ENCODE measurements at regions not wholly inside any gene's neighbourhood (a gene's known extent, or its start where the extent isn't known, plus 50 kb on each side); places are given as distances from the start of the nearest gene placed in this dataset.

- no peak for DNase-seq (ENCODE audit: low read depth)
- TF ChIP-seq POLR2A (IDR thresholded peaks at IDR 0.05; ENCODE audit: extremely low read depth, insufficient read length) = no peak
- TF ChIP-seq CTCF (IDR thresholded peaks at IDR 0.05; ENCODE audit: low read depth, low read length) = no peak
- no peak for TF ChIP-seq MAX (IDR thresholded peaks at IDR 0.05; ENCODE audit: low read depth, low read length)
- no peak for TF ChIP-seq MYC (IDR thresholded peaks at IDR 0.05; ENCODE audit: low read depth, low read length)
- H3K4me3 ChIP-seq (ENCODE audit: low read depth, low read length) = no peak overlapping the region
These were observed 495.2 kb downstream of the RFPL4B start for GRCh38 chr6:112842330-112842685.

DNA sequence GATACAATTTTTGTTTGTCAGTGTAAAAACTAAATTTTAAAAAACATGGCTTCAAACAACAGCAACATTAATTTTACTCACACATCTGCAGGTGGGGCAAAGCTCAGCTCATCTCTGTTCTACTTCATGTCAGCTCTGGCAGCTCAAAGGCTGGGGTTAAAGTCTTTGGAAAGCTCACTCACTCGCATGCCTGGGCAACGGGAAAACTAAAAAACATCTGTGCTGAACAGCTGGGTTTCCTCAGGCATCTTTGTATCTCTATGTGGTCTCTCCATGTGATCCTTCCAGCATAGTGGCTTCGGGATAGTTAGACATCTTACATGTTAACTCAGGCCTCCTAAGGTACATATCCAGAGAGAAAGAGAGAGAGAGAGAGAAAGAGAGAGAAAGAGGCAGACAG lies 499.6 kb downstream of the RFPL4B start:
- H3K4me3 ChIP-seq (ENCODE audit: low read depth, low read length) = no peak overlapping the region
- DNase-seq (ENCODE audit: low read depth) = no peak
- no peak for TF ChIP-seq MYC (IDR thresholded peaks at IDR 0.05; ENCODE audit: low read depth, low read length)
- no peak for TF ChIP-seq POLR2A (IDR thresholded peaks at IDR 0.05; ENCODE audit: extremely low read depth, insufficient read length)
- no peak for TF ChIP-seq CTCF (IDR thresholded peaks at IDR 0.05; ENCODE audit: low read depth, low read length)
- TF ChIP-seq MAX (IDR thresholded peaks at IDR 0.05; ENCODE audit: low read depth, low read length) = no peak

DNA sequence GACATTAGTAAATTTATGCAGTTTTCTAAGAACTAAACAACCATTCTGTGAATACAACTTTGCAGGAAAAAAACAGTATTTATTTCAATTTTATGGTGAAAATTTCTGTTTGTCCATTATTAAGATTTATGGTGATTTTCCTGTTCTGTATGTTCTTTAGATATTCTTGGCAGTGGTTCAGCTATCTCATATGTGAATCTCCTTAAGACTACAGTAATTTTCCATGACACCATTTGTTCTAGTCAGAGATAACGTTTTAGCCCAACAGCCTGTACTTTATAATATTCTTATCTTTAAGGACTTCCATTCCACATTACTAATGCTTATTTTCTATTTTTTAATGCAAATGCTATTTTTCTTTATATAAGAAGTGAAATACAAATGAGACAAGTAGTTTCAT lies 504.0 kb downstream of the RFPL4B start:
- no peak overlapping the region for H3K4me3 ChIP-seq (ENCODE audit: low read depth, low read length)
- TF ChIP-seq CTCF (IDR thresholded peaks at IDR 0.05; ENCODE audit: low read depth, low read length) (no peak), MYC (IDR thresholded peaks at IDR 0.05; ENCODE audit: low read depth, low read length) (no peak), POLR2A (IDR thresholded peaks at IDR 0.05; ENCODE audit: extremely low read depth, insufficient read length) (no peak), MAX (IDR thresholded peaks at IDR 0.05; ENCODE audit: low read depth, low read length) (no peak)
- no peak for DNase-seq (ENCODE audit: low read depth)

GRCh38 chr6:112853162-112853561 lies 506.0 kb downstream of the RFPL4B start:
- no peak overlapping the region for H3K4me3 ChIP-seq (ENCODE audit: low read depth, low read length)
- DNase-seq (ENCODE audit: low read depth) = no peak
- TF ChIP-seq MYC (IDR thresholded peaks at IDR 0.05; ENCODE audit: low read depth, low read length) (no peak), POLR2A (IDR thresholded peaks at IDR 0.05; ENCODE audit: extremely low read depth, insufficient read length) (no peak), MAX (IDR thresholded peaks at IDR 0.05; ENCODE audit: low read depth, low read length) (no peak), CTCF (IDR thresholded peaks at IDR 0.05; ENCODE audit: low read depth, low read length) (no peak)

- TF ChIP-seq MYC (IDR thresholded peaks at IDR 0.05; ENCODE audit: low read depth, low read length) (no peak), POLR2A (IDR thresholded peaks at IDR 0.05; ENCODE audit: extremely low read depth, insufficient read length) (no peak), CTCF (IDR thresholded peaks at IDR 0.05; ENCODE audit: low read depth, low read length) (no peak), MAX (IDR thresholded peaks at IDR 0.05; ENCODE audit: low read depth, low read length) (no peak)
- no peak for DNase-seq (ENCODE audit: low read depth)
- no peak overlapping the region for H3K4me3 ChIP-seq (ENCODE audit: low read depth, low read length)
These were observed 516.6 kb downstream of the RFPL4B start for GRCh38 chr6:112863753-112864152.

DNA sequence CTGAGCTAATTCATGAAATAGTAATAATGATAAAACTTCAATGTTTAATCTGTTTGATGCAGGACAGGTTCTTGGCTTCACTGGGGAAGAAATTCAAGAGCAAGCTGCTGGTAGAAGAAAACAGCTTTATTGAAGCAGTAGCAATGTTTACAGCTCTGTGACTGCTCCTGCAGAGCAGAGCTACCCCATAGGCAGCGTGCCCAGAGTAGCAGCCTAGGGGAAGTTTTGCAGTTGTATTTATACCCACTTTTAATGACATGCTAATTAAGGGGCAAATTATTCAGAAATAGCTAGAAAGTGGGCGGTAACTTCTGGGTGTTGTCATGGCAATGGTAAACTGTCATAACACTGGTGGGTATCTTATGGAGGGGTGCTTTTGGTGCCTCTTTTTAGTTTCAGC lies 518.0 kb downstream of the RFPL4B start:
- no peak for TF ChIP-seq MYC (IDR thresholded peaks at IDR 0.05; ENCODE audit: low read depth, low read length)
- no peak for TF ChIP-seq MAX (IDR thresholded peaks at IDR 0.05; ENCODE audit: low read depth, low read length)
- no peak for TF ChIP-seq CTCF (IDR thresholded peaks at IDR 0.05; ENCODE audit: low read depth, low read length)
- no peak for TF ChIP-seq POLR2A (IDR thresholded peaks at IDR 0.05; ENCODE audit: extremely low read depth, insufficient read length)
- no peak overlapping the region for H3K4me3 ChIP-seq (ENCODE audit: low read depth, low read length)
- DNase-seq (ENCODE audit: low read depth) = no peak

Measured in NB4 (cell line).